HG03378 (cell line): ENCODE measurements at regions not wholly inside any gene's neighbourhood (a gene's known extent, or its start where the extent isn't known, plus 50 kb on each side); places are given as distances from the start of the nearest gene placed in this dataset.
"Not testable (repeated sequence)": the region's sequence is repeated elsewhere in the genome, so short reads cannot be mapped to it uniquely, and the experiment has no call there.

Source experiments
- ATAC-seq: cut with Tn5 transposase; IDR thresholded peaks from one replicate; pipeline ENCODE4 v1.9.1; 2021; ENCODE audit warnings: mild to moderate bottlenecking, moderate library complexity; ENCODE audit not compliant: unreplicated experiment

GRCh38 chr3:69688400-69688799 is 50.9 kb upstream of the MITF start:
- ATAC-seq: no peak

GRCh38 chr3:69687641-69688040 is 51.6 kb upstream of the MITF start:
- ATAC-seq: no peak

- ATAC-seq: no peak
Observed at GRCh38 chr3:69686056-69686455, 53.2 kb upstream of the MITF start.

GRCh38 chr3:69684309-69684961 is 54.8 kb upstream of the MITF start:
- ATAC-seq: no peak

GRCh38 chr3:69683082-69683806 is 56.0 kb upstream of the MITF start:
- ATAC-seq: no peak

GRCh38 chr3:69677456-69677855 is 61.8 kb upstream of the MITF start:
- ATAC-seq: not testable (repeated sequence)

GRCh38 chr3:69675786-69676530 is 63.3 kb upstream of the MITF start:
- ATAC-seq: no peak

- ATAC-seq: no peak
Observed at GRCh38 chr3:69674752-69675151, 64.5 kb upstream of the MITF start.

- no peak for ATAC-seq
Observed at GRCh38 chr3:69671082-69671952, 67.9 kb upstream of the MITF start.

- no peak for ATAC-seq
Observed at GRCh38 chr3:69669070-69669469, 70.2 kb upstream of the MITF start.

GRCh38 chr3:69665026-69665737 is 74.1 kb upstream of the MITF start:
- ATAC-seq: no peak

- ATAC-seq: no peak
Observed at GRCh38 chr3:69660631-69661030, 78.6 kb upstream of the MITF start.

- no peak for ATAC-seq
Observed at GRCh38 chr3:69659180-69659910, 79.9 kb upstream of the MITF start.

GRCh38 chr3:69658514-69659140 is 80.6 kb upstream of the MITF start:
- ATAC-seq: no peak

GRCh38 chr3:69657030-69657429 is 82.2 kb upstream of the MITF start:
- ATAC-seq: not testable (repeated sequence)

- no peak for ATAC-seq
Observed at GRCh38 chr3:69651765-69652164, 87.5 kb upstream of the MITF start.

GRCh38 chr3:69650066-69650419 is 89.2 kb upstream of the MITF start:
- no peak for ATAC-seq

GRCh38 chr3:69649120-69650065 is 89.9 kb upstream of the MITF start:
- no peak for ATAC-seq
